OCI-LY7 (cell line): ENCODE measurements at regions not wholly inside any gene's neighbourhood (a gene's known extent, or its start where the extent isn't known, plus 50 kb on each side); places are given as distances from the start of the nearest gene placed in this dataset.

Source experiments
- BruUV-seq: library from RNA; stranded (reverse); fragments of 400-500 nt; replicated peaks from 2 replicates; lab custom pipeline; 2021; lab: Mats Ljungman, UMichigan
- CTCF ChIA-PET: fragments of 300-600 bp; sonication (Branson Sonifier 250); formaldehyde crosslinking; loops from one replicate; lab custom pipeline; 2022; ENCODE audit warnings: antibody characterized with exemption; ENCODE audit not compliant: unreplicated experiment; lab: Charles Lee
- POLR2A ChIA-PET: fragments of 300-600 bp; sonication (Branson Sonifier 250); formaldehyde crosslinking; loops from one replicate; lab custom pipeline; 2022; ENCODE audit warnings: antibody characterized with exemption; lab: Charles Lee
- DNase-seq: peaks from one replicate; pipeline ENCODE4 v3.0.0-alpha.2; 2015; ENCODE audit warnings: low spot score
- H2AFZ ChIP-seq: fragments of 200-600 bp; sonication (generic), shearing (Covaris generic); 2 replicates; pipeline ENCODE4 v1.6.1; 2014; ENCODE audit warnings: mild to moderate bottlenecking, antibody characterized with exemption, low read length, moderate library complexity
- H3K27ac ChIP-seq: fragments of 200-600 bp; sonication (generic); 2 replicates; pipeline ENCODE4 v1.5.1; 2014; ENCODE audit warnings: mixed run types, low read depth, mild to moderate bottlenecking, moderate library complexity, low read length, inconsistent platforms; ENCODE audit not compliant: poor library complexity, severe bottlenecking
- H3K36me3 ChIP-seq: fragments of 200-600 bp; sonication (generic); 2 replicates; pipeline ENCODE4 v1.6.1; 2014; ENCODE audit warnings: mild to moderate bottlenecking, antibody characterized with exemption, low read length, moderate library complexity, mixed read lengths; ENCODE audit not compliant: insufficient read depth
- H3K4me1 ChIP-seq: fragments of 200-600 bp; sonication (generic); 2 replicates; pipeline ENCODE4 v1.5.1; 2014; ENCODE audit warnings: mild to moderate bottlenecking, low read length; ENCODE audit not compliant: insufficient read depth, poor library complexity, severe bottlenecking
- H3K4me2 ChIP-seq: fragments of 200-600 bp; sonication (generic); 2 replicates; pipeline ENCODE4 v1.6.1; 2014; ENCODE audit warnings: mild to moderate bottlenecking, low read length
- H3K4me3 ChIP-seq: fragments of 200-600 bp; sonication (generic); 2 replicates; pipeline ENCODE4 v1.5.1; 2014; ENCODE audit warnings: mild to moderate bottlenecking, low read depth, low read length; ENCODE audit not compliant: poor library complexity, severe bottlenecking
- H3K79me2 ChIP-seq: fragments of 200-600 bp; sonication (generic); 2 replicates; pipeline ENCODE4 v1.6.1; 2016; ENCODE audit warnings: low read depth, mild to moderate bottlenecking, low read length, moderate library complexity, mixed read lengths; ENCODE audit not compliant: insufficient read depth
- H3K9me2 ChIP-seq: fragments of 200-600 bp; sonication (generic); 2 replicates; pipeline ENCODE4 v1.6.1; 2016; ENCODE audit warnings: mild to moderate bottlenecking, low read length, mixed read lengths; ENCODE audit not compliant: insufficient read depth
- H3K9me3 ChIP-seq: fragments of 200-600 bp; sonication (generic); 2 replicates; pipeline ENCODE4 v1.6.1; 2014; ENCODE audit warnings: mild to moderate bottlenecking, mixed run types, low read length, mixed read lengths
- H4K20me1 ChIP-seq: fragments of 200-600 bp; sonication (generic); 2 replicates; pipeline ENCODE4 v1.6.1; 2014; ENCODE audit warnings: mild to moderate bottlenecking, antibody characterized with exemption, low read length, moderate library complexity, mixed read lengths; ENCODE audit not compliant: insufficient read depth
- CTCF ChIP-seq: fragments of 200-600 bp; sonication (generic); conservative IDR thresholded peaks from 2 replicates; pipeline ENCODE4 v1.5.1; 2014; ENCODE audit warnings: mild to moderate bottlenecking, antibody characterized with exemption, low read length, moderate library complexity, mixed read lengths
- EZH2phosphoT487 ChIP-seq: fragments of 200-600 bp; sonication (generic); IDR thresholded peaks from 2 replicates; pipeline ENCODE4 v1.6.1; 2018; ENCODE audit warnings: low read depth, borderline replicate concordance, mild to moderate bottlenecking, mixed run types, antibody characterized with exemption, low read length, moderate library complexity, mixed read lengths
- intact Hi-C: fragments of 100-400 bp; cut with micrococcal nuclease; formaldehyde crosslinking; loops from one replicate; pipeline ENCODE4 v1.10.0; 2022; ENCODE audit not compliant: unreplicated experiment

- CTCF ChIA-PET = no interaction called here
- BruUV-seq = no TSS peak
- no peaks in the 10 kb centered on the region for H3K79me2 ChIP-seq
- no peaks in the 10 kb centered on the region for H3K36me3 ChIP-seq
- H4K20me1 ChIP-seq = no peaks in the 10 kb centered on the region
- no peak overlapping the region for H3K4me3 ChIP-seq
- H3K9me2 ChIP-seq = no peaks in the 10 kb centered on the region
- H3K27ac ChIP-seq = no peak overlapping the region
- no peak for DNase-seq
- no peak overlapping the region for H3K4me2 ChIP-seq
- intact Hi-C loops = no loop called here
- POLR2A ChIA-PET = interaction anchor here (0.5 kb wide), 1 partner anchor 54 kb away, joined by 3 read pairs; no protein-coding TSS in a partner anchor
- no peaks in the 10 kb centered on the region for H3K9me3 ChIP-seq
- no peaks in the 10 kb centered on the region for H3K4me1 ChIP-seq
- no peak overlapping the region for H2AFZ ChIP-seq
- no peak for TF ChIP-seq CTCF
- no peak for TF ChIP-seq EZH2phosphoT487
Observed at GRCh38 chr1:98289311-98289710, 368.5 kb upstream of the DPYD start.

GRCh38 chr1:98288494-98288893 is 367.7 kb upstream of the DPYD start:
- no peaks in the 10 kb centered on the region for H3K4me1 ChIP-seq
- no peak overlapping the region for H3K27ac ChIP-seq
- H4K20me1 ChIP-seq = no peaks in the 10 kb centered on the region
- H3K36me3 ChIP-seq = no peaks in the 10 kb centered on the region
- no TSS peak for BruUV-seq
- H3K79me2 ChIP-seq = no peaks in the 10 kb centered on the region
- no peaks in the 10 kb centered on the region for H3K9me3 ChIP-seq
- H3K9me2 ChIP-seq = no peaks in the 10 kb centered on the region
- no peak for DNase-seq
- no peak overlapping the region for H3K4me3 ChIP-seq
- POLR2A ChIA-PET = no interaction called here
- H3K4me2 ChIP-seq = no peak overlapping the region
- intact Hi-C loops = no loop called here
- H2AFZ ChIP-seq = no peak overlapping the region
- TF ChIP-seq CTCF = no peak
- TF ChIP-seq EZH2phosphoT487 = no peak
- CTCF ChIA-PET = no interaction called here

GRCh38 chr1:98287626-98288025 is 366.8 kb upstream of the DPYD start:
- Histone ChIP-seq H3K9me3 (no peaks in the 10 kb centered on the region), H3K36me3 (no peaks in the 10 kb centered on the region), H3K4me1 (no peaks in the 10 kb centered on the region), H3K79me2 (no peaks in the 10 kb centered on the region), H2AFZ (no peak overlapping the region), H3K4me3 (no peak overlapping the region), H3K27ac (no peak overlapping the region), H4K20me1 (no peaks in the 10 kb centered on the region), H3K4me2 (no peak overlapping the region), H3K9me2 (no peaks in the 10 kb centered on the region)
- ChIA-PET CTCF (no interaction called here), POLR2A (no interaction called here)
- intact Hi-C loops = no loop called here
- no peak for DNase-seq
- TF ChIP-seq EZH2phosphoT487 = no peak
- TF ChIP-seq CTCF = no peak
- BruUV-seq = no TSS peak
